HepG2 (cell line): ENCODE measurements at regions not wholly inside any gene's neighbourhood (a gene's known extent, or its start where the extent isn't known, plus 50 kb on each side); places are given as distances from the start of the nearest gene placed in this dataset.

Experiments used
- ATAC-seq: fragments of 200-7000 bp; cut with Tn5 transposase; 3 replicates; pipeline ENCODE4 v1.9.1; 2020; ENCODE audit warnings: mild to moderate bottlenecking, moderate library complexity
- BruUV-seq: library from RNA; stranded (reverse); fragments of 400-500 nt; replicated peaks from 2 replicates; lab custom pipeline; 2021; lab: Mats Ljungman, UMichigan
- CTCF ChIA-PET: fragments of 300-600 bp; formaldehyde crosslinking; extraction: SDS; loops from one replicate; lab custom pipeline; 2021; ENCODE audit warnings: low total read pairs, inconsistent platforms, low intra/inter-chr PET ratio; lab: Yijun Ruan, JAX
- POLR2A ChIA-PET: fragments of 350-600 bp; sonication (Branson Sonifier 250); formaldehyde crosslinking; loops from one replicate; lab custom pipeline; 2020; ENCODE audit warnings: antibody characterized with exemption, inconsistent platforms; lab: Yijun Ruan, JAX
- DNase-seq: peaks from one replicate; pipeline ENCODE4 v3.0.0-alpha.2; 2015; ENCODE audit warnings: low spot score
- FAIRE-seq: peaks from 3 replicates; lab custom pipeline; 2011; peaks lifted over from hg19 to GRCh38; lab: Jason Lieb, UNC
- H2AFZ ChIP-seq: one replicate; pipeline ENCODE4 v1.6.1; 2011; ENCODE audit warnings: low read length, inconsistent platforms
- H3K27ac ChIP-seq: fragments of 300-600 bp; 3 replicates; pipeline ENCODE4 v1.8.0; 2011; ENCODE audit warnings: mixed run types, mild to moderate bottlenecking, mixed read lengths, low read length, inconsistent platforms; ENCODE audit not compliant: insufficient read depth; ENCODE audit errors: extremely low read length
- H3K27me3 ChIP-seq, 2 experiments: fragments of 200-600 bp in 1 of 2; 2 replicates in 1 of 2; 3 replicates in 1 of 2; pipeline versions ENCODE4 v1.6.0 to v1.8.0; 2011; ENCODE audit warnings: low read length in 2 of 2, mild to moderate bottlenecking in 2 of 2, moderate library complexity in 2 of 2, inconsistent platforms in 1 of 2; ENCODE audit not compliant: insufficient read depth in 2 of 2, control insufficient read depth in 1 of 2
- H3K36me3 ChIP-seq, 2 experiments: fragments of 200-600 bp in 1 of 2; replicated peaks in 1 of 2; 2 replicates in 1 of 2; 3 replicates in 1 of 2; pipeline versions ENCODE4 v1.5.1 to v1.8.0; 2011; ENCODE audit warnings: low read length in 2 of 2, inconsistent platforms in 1 of 2; ENCODE audit not compliant: insufficient read depth in 2 of 2, control insufficient read depth in 1 of 2
- H3K4me1 ChIP-seq: 2 replicates; pipeline ENCODE4 v1.5.1; 2012; ENCODE audit warnings: low read length, inconsistent platforms; ENCODE audit not compliant: insufficient read depth
- H3K4me2 ChIP-seq: 2 replicates; pipeline ENCODE4 v1.6.0; 2011; ENCODE audit warnings: low read depth, low read length, inconsistent platforms
- H3K4me3 ChIP-seq, 3 experiments: fragments of 200-600 bp in 1 of 3; sonication (generic), shearing (Covaris generic) in 1 of 3; replicated peaks in 1 of 3; 2 replicates each; pipeline ENCODE4 v1.5.1; 2011 to 2016; ENCODE audit warnings: low read length in 3 of 3, inconsistent platforms in 2 of 3, low read depth in 2 of 3, mild to moderate bottlenecking in 2 of 3, control low read depth in 1 of 3, mixed read lengths in 1 of 3; ENCODE audit not compliant: insufficient read depth in 1 of 3
- H3K79me2 ChIP-seq: one replicate; pipeline ENCODE4 v1.6.1; 2011; ENCODE audit warnings: low read length, inconsistent platforms; ENCODE audit not compliant: insufficient read depth
- H3K9ac ChIP-seq: 2 replicates; pipeline ENCODE4 v1.6.0; 2011; ENCODE audit warnings: mild to moderate bottlenecking, low read depth, low read length, inconsistent platforms; ENCODE audit not compliant: insufficient read depth
- H3K9me3 ChIP-seq: 2 replicates; pipeline ENCODE4 v1.5.1; 2012; ENCODE audit warnings: mild to moderate bottlenecking, low read length
- H4K20me1 ChIP-seq: 2 replicates; pipeline ENCODE4 v1.6.0; 2011; ENCODE audit warnings: inconsistent platforms, mild to moderate bottlenecking, low read length, moderate library complexity; ENCODE audit not compliant: insufficient read depth
- ETV6 ChIP-seq: sonication (generic); formaldehyde crosslinking; conservative IDR thresholded peaks from 2 replicates; pipeline ENCODE4 v1.4.0; 2020; ENCODE audit warnings: missing genetic modification reagents
- NFKB2 ChIP-seq: sonication (generic); formaldehyde crosslinking; IDR thresholded peaks from 2 replicates; pipeline ENCODE4 v1.4.0; 2020; ENCODE audit warnings: missing genetic modification reagents, borderline replicate concordance
- NFRKB ChIP-seq: fragments of 450-650 bp; IDR thresholded peaks from 2 replicates; pipeline ENCODE4 v1.6.1; 2017
- NR3C1 ChIP-seq: sonication (generic); formaldehyde crosslinking; IDR thresholded peaks from 2 replicates; pipeline ENCODE4 v1.4.0; 2020; ENCODE audit warnings: missing genetic modification reagents
- PHF5A ChIP-seq: IDR thresholded peaks from one replicate; pipeline ENCODE4 v1.6.1; 2018; ENCODE audit warnings: low read depth, missing genetic modification reagents; ENCODE audit not compliant: unreplicated experiment
- REL ChIP-seq: sonication (generic); formaldehyde crosslinking; conservative IDR thresholded peaks from 2 replicates; pipeline ENCODE4 v1.8.0; 2022; ENCODE audit warnings: mild to moderate bottlenecking, missing genetic modification reagents, moderate library complexity
- SSRP1 ChIP-seq: IDR thresholded peaks from 2 replicates; pipeline ENCODE4 v1.6.1; 2016; ENCODE audit warnings: control low read depth
- STAG1 ChIP-seq: sonication (generic); formaldehyde crosslinking; IDR thresholded peaks from 2 replicates; pipeline ENCODE4 v1.4.0; 2020; ENCODE audit warnings: missing genetic modification reagents
- TBX3 ChIP-seq: fragments of 450-650 bp; IDR thresholded peaks from 2 replicates; pipeline ENCODE4 v1.6.1; 2017; ENCODE audit warnings: antibody characterized with exemption, mild to moderate bottlenecking, inconsistent platforms, borderline replicate concordance
- THRA ChIP-seq: sonication (generic); formaldehyde crosslinking; IDR thresholded peaks from 2 replicates; pipeline ENCODE4 v1.4.0; 2020; ENCODE audit warnings: missing genetic modification reagents, borderline replicate concordance
- ZBTB3 ChIP-seq: sonication (generic); formaldehyde crosslinking; IDR thresholded peaks from 2 replicates; pipeline ENCODE4 v1.4.0; 2020; ENCODE audit warnings: low read depth, mild to moderate bottlenecking, moderate library complexity, missing genetic modification reagents, borderline replicate concordance
- ZNF263 ChIP-seq: sonication (generic); formaldehyde crosslinking; IDR thresholded peaks from 2 replicates; pipeline ENCODE4 v1.4.0; 2020; ENCODE audit warnings: missing genetic modification reagents
- ZNF619 ChIP-seq: sonication (generic); formaldehyde crosslinking; IDR thresholded peaks from 2 replicates; pipeline ENCODE4 v1.4.0; 2020; ENCODE audit warnings: mild to moderate bottlenecking, missing genetic modification reagents
- ZNF652 ChIP-seq: IDR thresholded peaks from 2 replicates; pipeline ENCODE4 v1.6.1; 2016; ENCODE audit warnings: low read depth, borderline replicate concordance
- ZNF816 ChIP-seq: sonication (generic); formaldehyde crosslinking; IDR thresholded peaks from 2 replicates; pipeline ENCODE4 v1.8.0; 2022; ENCODE audit warnings: missing genetic modification reagents, mild to moderate bottlenecking, borderline replicate concordance
- WGBS: methylation state at CpG from one replicate; pipeline ENCODE4 v1.1.6; 2017; ENCODE audit warnings: low lambda C conversion rate; 5-methylcytosine and 5-hydroxymethylcytosine counted together
- in situ Hi-C: cut with HindIII; loops from 2 replicates; pipeline ENCODE4 v1.10.0; 2017; ENCODE audit warnings: low pct_unique_long_range_greater_than_20kb; ENCODE audit not compliant: extremely low pct_ligation_motif_present
- intact Hi-C: fragments of 100-400 bp; cut with micrococcal nuclease; formaldehyde crosslinking; loops from one replicate; pipeline ENCODE4 v1.10.0; 2022; ENCODE audit not compliant: unreplicated experiment
- TF ChIP-seq, protein P1 (sequence below): sonication (generic); formaldehyde crosslinking; IDR thresholded peaks from 2 replicates; pipeline ENCODE4 v1.4.0; 2020; ENCODE audit warnings: low read depth, mild to moderate bottlenecking, missing genetic modification reagents

- Histone ChIP-seq H3K79me2 (no peaks in the 10 kb centered on the region), H3K4me2 (no peak overlapping the region), H3K9me3 (no peaks in the 10 kb centered on the region), H3K9ac (no peak overlapping the region), H3K4me3 (no peak overlapping the region), H3K27ac (no peak overlapping the region), H3K36me3 (no peaks in the 10 kb centered on the region), H3K4me1 (no peaks in the 10 kb centered on the region), H3K27me3 (peaks cover 3 to 44% of the 10 kb centered on the region in 2 experiments; a peak in 3 of 5 replicates), H2AFZ (no peak overlapping the region), H4K20me1 (no peaks in the 10 kb centered on the region)
- no TSS peak for BruUV-seq
- FAIRE-seq (no peak), ATAC-seq (no peak), DNase-seq (no peak)
- TF ChIP-seq TBX3 (no peak), REL (CRISPR knock-in tag) (no peak), ZNF816 (no peak), ZNF619 (CRISPR knock-in tag) (no peak), ETV6 (CRISPR knock-in tag) (no peak), PHF5A (CRISPR knock-in tag) (no peak), ZNF652 (no peak), STAG1 (CRISPR knock-in tag) (no peak), ZNF263 (no peak), SSRP1 (CRISPR knock-in tag) (no peak), ZBTB3 (no peak), NFRKB (no peak), NFKB2 (CRISPR knock-in tag) (no peak), THRA (no peak), NR3C1 (CRISPR knock-in tag) (no peak)
- TF ChIP-seq, protein P1, sequence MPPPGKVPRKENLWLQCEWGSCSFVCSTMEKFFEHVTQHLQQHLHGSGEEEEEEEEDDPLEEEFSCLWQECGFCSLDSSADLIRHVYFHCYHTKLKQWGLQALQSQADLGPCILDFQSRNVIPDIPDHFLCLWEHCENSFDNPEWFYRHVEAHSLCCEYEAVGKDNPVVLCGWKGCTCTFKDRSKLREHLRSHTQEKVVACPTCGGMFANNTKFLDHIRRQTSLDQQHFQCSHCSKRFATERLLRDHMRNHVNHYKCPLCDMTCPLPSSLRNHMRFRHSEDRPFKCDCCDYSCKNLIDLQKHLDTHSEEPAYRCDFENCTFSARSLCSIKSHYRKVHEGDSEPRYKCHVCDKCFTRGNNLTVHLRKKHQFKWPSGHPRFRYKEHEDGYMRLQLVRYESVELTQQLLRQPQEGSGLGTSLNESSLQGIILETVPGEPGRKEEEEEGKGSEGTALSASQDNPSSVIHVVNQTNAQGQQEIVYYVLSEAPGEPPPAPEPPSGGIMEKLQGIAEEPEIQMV (CRISPR knock-in tag), result no peak
- in situ Hi-C loops, result no loop called here
- POLR2A ChIA-PET, result no interaction called here
- CTCF ChIA-PET, result no interaction called here
- 40% methylated on average over 3 of the region's 6 CpGs for WGBS
- intact Hi-C loops, result no loop called here
Observed at GRCh38 chr10:2900530-2900929, 166.8 kb upstream of the PFKP start.
